K562 (cell line): ENCODE measurements at regions not wholly inside any gene's neighbourhood (a gene's known extent, or its start where the extent isn't known, plus 50 kb on each side); places are given as distances from the start of the nearest gene placed in this dataset.
"Not testable (repeated sequence)": the region's sequence is repeated elsewhere in the genome, so short reads cannot be mapped to it uniquely, and the experiment has no call there.

Experiments
- ATAC-seq: fragments of 200-7000 bp; cut with Tn5 transposase; 3 replicates; pipeline ENCODE4 v1.9.1; 2020; ENCODE audit warnings: moderate library complexity
- BruUV-seq: library from RNA; stranded (reverse); fragments of 400-500 nt; replicated peaks from 2 replicates; lab custom pipeline; 2021; lab: Mats Ljungman, UMichigan
- CTCF ChIA-PET: fragments of 300-600 bp; formaldehyde crosslinking; extraction: SDS; loops from one replicate; lab custom pipeline; 2021; ENCODE audit warnings: low intra/inter-chr PET ratio; lab: Yijun Ruan, JAX
- POLR2A ChIA-PET: fragments of 300-600, 350-650 bp; sonication (Branson Sonifier 250); formaldehyde crosslinking; extraction: SDS; loops from one replicate; lab custom pipeline; 2021; ENCODE audit warnings: antibody characterized with exemption, inconsistent platforms; lab: Yijun Ruan, JAX
- DNase-seq, 4 experiments: peaks; one replicate each; pipeline versions ENCODE4 v3.0.0 to v3.0.0-alpha.2; 2011 to 2018; ENCODE audit warnings: low spot score in 3 of 4, mixed read lengths in 3 of 4; ENCODE audit errors: extremely low read depth in 1 of 4
- FAIRE-seq: peaks from 2 replicates; lab custom pipeline; 2011; peaks lifted over from hg19 to GRCh38; lab: Jason Lieb, UNC
- H2AFZ ChIP-seq: 2 replicates; pipeline ENCODE4 v1.6.0; 2011; ENCODE audit warnings: low read depth, low read length, control low read depth, inconsistent platforms
- H3K27ac ChIP-seq: fragments of 200-600 bp; 3 replicates; pipeline ENCODE4 v1.8.0; 2011; ENCODE audit warnings: low read depth, mild to moderate bottlenecking, control low read depth, inconsistent platforms, low read length, moderate library complexity, mixed read lengths; ENCODE audit errors: extremely low read depth
- H3K27me3 ChIP-seq, 2 experiments: fragments of 300-600 bp in 1 of 2; 2 replicates in 1 of 2; 3 replicates in 1 of 2; pipeline versions ENCODE4 v1.6.0 to v1.8.0; 2011; ENCODE audit warnings: inconsistent platforms in 2 of 2, low read length in 2 of 2, mild to moderate bottlenecking in 1 of 2, mixed read lengths in 1 of 2, moderate library complexity in 1 of 2; ENCODE audit not compliant: control insufficient read depth in 2 of 2, insufficient read depth in 2 of 2
- H3K36me3 ChIP-seq: fragments of 300-600 bp; 3 replicates; pipeline ENCODE4 v1.8.0; 2011; ENCODE audit warnings: mild to moderate bottlenecking, low read length, inconsistent platforms; ENCODE audit not compliant: control insufficient read depth, insufficient read depth
- H3K4me1 ChIP-seq, 2 experiments: fragments of 200-600 bp in 1 of 2; replicated peaks in 1 of 2; 2 replicates in 1 of 2; 3 replicates in 1 of 2; pipeline versions ENCODE4 v1.5.1 to v1.8.0; 2011; ENCODE audit warnings: inconsistent platforms in 2 of 2, low read length in 2 of 2, mild to moderate bottlenecking in 1 of 2, mixed read lengths in 1 of 2, moderate library complexity in 1 of 2; ENCODE audit not compliant: control insufficient read depth in 2 of 2, insufficient read depth in 2 of 2
- H3K4me2 ChIP-seq: 2 replicates; pipeline ENCODE4 v1.6.1; 2011; ENCODE audit warnings: low read length, control low read depth, inconsistent platforms, mixed read lengths; ENCODE audit not compliant: insufficient read depth
- H3K4me3 ChIP-seq: fragments of 200-600 bp; sonication (generic), shearing (Covaris generic); 2 replicates; pipeline ENCODE4 v1.5.1; 2016; ENCODE audit warnings: control low read depth, inconsistent platforms
- H3K79me2 ChIP-seq: fragments of 200-600 bp; 3 replicates; pipeline ENCODE4 v1.8.0; 2011; ENCODE audit warnings: low read length, inconsistent platforms; ENCODE audit not compliant: control insufficient read depth, insufficient read depth
- H3K9ac ChIP-seq, 2 experiments: 2 replicates each; pipeline versions ENCODE4 v1.6.0 to v1.6.1; 2011; ENCODE audit warnings: low read depth in 2 of 2, low read length in 2 of 2, control low read depth in 1 of 2, inconsistent platforms in 1 of 2, mild to moderate bottlenecking in 1 of 2, mixed read lengths in 1 of 2; ENCODE audit not compliant: insufficient read depth in 1 of 2
- H3K9me1 ChIP-seq: one replicate; pipeline ENCODE4 v1.6.0; 2011; ENCODE audit warnings: inconsistent platforms, mild to moderate bottlenecking, low read length, moderate library complexity; ENCODE audit not compliant: control insufficient read depth, insufficient read depth
- H3K9me3 ChIP-seq: replicated peaks from 2 replicates; pipeline ENCODE4 v1.5.1; 2011; ENCODE audit warnings: low read depth, low read length, inconsistent platforms; ENCODE audit not compliant: control insufficient read depth, insufficient read depth
- H4K20me1 ChIP-seq: replicated peaks from 2 replicates; pipeline ENCODE4 v1.6.1; 2011; ENCODE audit warnings: low read length, inconsistent platforms, mixed read lengths; ENCODE audit not compliant: control insufficient read depth, insufficient read depth
- ARID1B ChIP-seq: fragments of 450-650 bp; IDR thresholded peaks from 2 replicates; pipeline ENCODE4 v1.6.1; 2016; ENCODE audit warnings: antibody characterized with exemption, mild to moderate bottlenecking, inconsistent platforms
- CBFA2T2 ChIP-seq: fragments of 450-650 bp; conservative IDR thresholded peaks from 2 replicates; pipeline ENCODE4 v1.6.1; 2017; ENCODE audit warnings: mild to moderate bottlenecking
- CBFA2T3 ChIP-seq: fragments of 450-650 bp; IDR thresholded peaks from 2 replicates; pipeline ENCODE4 v1.6.1; 2017
- CEBPB ChIP-seq: fragments of 450-650 bp; IDR thresholded peaks from 2 replicates; pipeline ENCODE4 v1.6.1; 2016; ENCODE audit warnings: missing genetic modification characterization, missing compliant biosample characterization
- ESRRA ChIP-seq: fragments of 450-650 bp; IDR thresholded peaks from 2 replicates; pipeline ENCODE4 v1.6.1; 2014; ENCODE audit warnings: low read depth, mild to moderate bottlenecking, moderate library complexity, borderline replicate concordance
- MEIS2 ChIP-seq: fragments of 450-650 bp; IDR thresholded peaks from 2 replicates; pipeline ENCODE4 v1.6.1; 2014; ENCODE audit warnings: mild to moderate bottlenecking; ENCODE audit not compliant: partially characterized antibody
- RCOR1 ChIP-seq, 2 experiments: IDR thresholded peaks; 2 replicates each; pipeline ENCODE4 v1.6.1; 2012; ENCODE audit warnings: low read depth in 2 of 2, low read length in 2 of 2, borderline replicate concordance in 1 of 2, improper control_type of control experiment in 1 of 2
- SMARCA4 ChIP-seq: fragments of 450-650 bp; IDR thresholded peaks from 2 replicates; pipeline ENCODE4 v1.6.1; 2016
- SMARCE1 ChIP-seq: fragments of 450-650 bp; IDR thresholded peaks from 2 replicates; pipeline ENCODE4 v1.7.1; 2016; ENCODE audit warnings: mild to moderate bottlenecking
- TAL1 ChIP-seq: fragments of 450-650 bp; IDR thresholded peaks from 2 replicates; pipeline ENCODE4 v1.6.1; 2016; ENCODE audit warnings: mild to moderate bottlenecking
- TCF3 ChIP-seq: sonication (generic); formaldehyde crosslinking; IDR thresholded peaks from 2 replicates; pipeline ENCODE4 v1.4.0; 2020; ENCODE audit warnings: mild to moderate bottlenecking, missing genetic modification reagents
- TEAD1 ChIP-seq, 2 experiments: fragments of 450-650 bp in 1 of 2; sonication (generic) in 1 of 2; formaldehyde crosslinking; IDR thresholded peaks; 2 replicates each; pipeline versions ENCODE4 v1.4.0 to v1.8.0; 2020 to 2022; ENCODE audit warnings: mild to moderate bottlenecking in 2 of 2, missing genetic modification reagents in 1 of 2
- TEAD4 ChIP-seq, 2 experiments: sonication (generic) in 1 of 2; formaldehyde crosslinking in 1 of 2; IDR thresholded peaks; 2 replicates each; pipeline versions ENCODE4 v1.6.1 to v1.8.0; 2012 to 2022; ENCODE audit warnings: borderline replicate concordance in 1 of 2, inconsistent platforms in 1 of 2, low read length in 1 of 2, mild to moderate bottlenecking in 1 of 2, missing genetic modification reagents in 1 of 2
- TRIM24 ChIP-seq, 2 experiments: fragments of 450-650 bp; IDR thresholded peaks; 2 replicates each; pipeline ENCODE4 v1.6.1; 2016
- ZNF766 ChIP-seq: fragments of 200-800 bp; sonication (Bioruptor generic); conservative IDR thresholded peaks from 2 replicates; pipeline ENCODE4 v1.6.1; 2016; ENCODE audit warnings: missing genetic modification characterization, missing compliant biosample characterization
- WGBS: fragments of 100-300 bp; shearing (Covaris generic); methylation state at CpG from one replicate; pipeline ENCODE4 v1.1.6; 2016; ENCODE audit warnings: low coverage, mixed read lengths; ENCODE audit not compliant: insufficient coverage; ENCODE audit errors: missing lambda C conversion rate; 5-methylcytosine and 5-hydroxymethylcytosine counted together
- in situ Hi-C: fragments of 300-500 bp; cut with MboI; formaldehyde crosslinking; loops from 4 replicates; pipeline ENCODE4 v1.15.0; 2018; ENCODE audit warnings: inconsistent platforms, mixed read lengths
- intact Hi-C: fragments of 100-400 bp; cut with micrococcal nuclease; formaldehyde crosslinking; loops from 2 replicates; pipeline ENCODE4 v1.14.2; 2022
- TF ChIP-seq, protein P1 (sequence below), 2 experiments: fragments of 450-650 bp; IDR thresholded peaks; 2 replicates each; pipeline ENCODE4 v1.6.1; 2016
- TF ChIP-seq, protein P2 (sequence below), 2 experiments: IDR thresholded peaks in 1 of 2; conservative IDR thresholded peaks in 1 of 2; 2 replicates each; pipeline ENCODE4 v1.6.1; 2016; ENCODE audit warnings: low read depth in 2 of 2, mild to moderate bottlenecking in 1 of 2, missing compliant biosample characterization in 1 of 2, missing genetic modification characterization in 1 of 2, moderate library complexity in 1 of 2

DNA sequence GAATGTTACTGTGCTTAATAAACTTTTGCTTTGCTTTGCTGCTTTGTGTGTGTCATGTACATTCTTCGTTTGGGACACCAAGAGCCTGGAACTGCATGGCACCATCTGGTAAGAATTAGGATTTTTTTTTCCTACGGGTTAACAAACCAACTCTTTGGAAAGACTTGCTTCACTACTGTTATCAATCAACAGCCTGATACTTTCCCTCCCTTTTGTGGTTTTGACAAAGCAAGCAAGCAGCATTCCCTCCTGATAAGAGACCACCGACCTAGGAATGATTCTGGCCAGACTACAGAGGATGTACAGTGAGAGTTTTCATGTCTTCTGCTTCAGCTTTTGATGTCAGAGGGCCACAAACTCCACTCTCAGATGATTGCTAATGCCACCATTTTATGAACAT, 237.5 kb downstream of the FAM72C start:
- H3K4me3 ChIP-seq; ATAC-seq; H3K79me2 ChIP-seq; H3K27ac ChIP-seq; H4K20me1 ChIP-seq; H3K9ac ChIP-seq; POLR2A ChIA-PET; DNase-seq; H3K9me1 ChIP-seq; H3K36me3 ChIP-seq; H3K9me3 ChIP-seq; H3K4me1 ChIP-seq; BruUV-seq; intact Hi-C loops; FAIRE-seq; H3K4me2 ChIP-seq; H3K27me3 ChIP-seq; CTCF ChIA-PET; in situ Hi-C loops; H2AFZ ChIP-seq; TF ChIP-seq TEAD4 (CRISPR knock-in tag; IDR thresholded peaks at IDR 0.05; ENCODE audit: borderline replicate concordance): not testable (repeated sequence)
- 0% methylated on average over 3 of the region's 3 CpGs for WGBS
- 0 out of 2 replicates have a peak, but pooled peaks have one; percentile 21 for TF ChIP-seq CEBPB (tag)
- TF ChIP-seq SMARCA4: peak; percentile 28; the same call in 1 of the 2 replicates
- peak; percentile 67 for TF ChIP-seq MEIS2
- TF ChIP-seq RCOR1 (IDR thresholded peaks at IDR 0.05; ENCODE audit: borderline replicate concordance in 1 of 2, low read depth in 2 of 2, low read length in 2 of 2): peak in 1 of 2 experiments; percentile 75; a peak in 2 of 4 replicates
- peak in 1 of 2 experiments; percentile 77; a peak in 2 of 4 replicates for TF ChIP-seq TEAD1 (CRISPR knock-in tag; IDR thresholded peaks at IDR 0.05)
- 0 out of 2 replicates have a peak, but pooled peaks have one; percentile 24 for TF ChIP-seq ZNF766 (CRISPR knock-in tag)
- TF ChIP-seq TRIM24 (IDR thresholded peaks at IDR 0.05): 0 out of 4 replicates have a peak, but pooled peaks of 1 of the 2 experiments have one; percentile 8
- peak; percentile 24; the same call in 1 of the 2 replicates for TF ChIP-seq CBFA2T2
- TF ChIP-seq ARID1B: peak; percentile 62; the same call in 1 of the 2 replicates
- TF ChIP-seq CBFA2T3: peak; percentile 52
- TF ChIP-seq, protein P1, sequence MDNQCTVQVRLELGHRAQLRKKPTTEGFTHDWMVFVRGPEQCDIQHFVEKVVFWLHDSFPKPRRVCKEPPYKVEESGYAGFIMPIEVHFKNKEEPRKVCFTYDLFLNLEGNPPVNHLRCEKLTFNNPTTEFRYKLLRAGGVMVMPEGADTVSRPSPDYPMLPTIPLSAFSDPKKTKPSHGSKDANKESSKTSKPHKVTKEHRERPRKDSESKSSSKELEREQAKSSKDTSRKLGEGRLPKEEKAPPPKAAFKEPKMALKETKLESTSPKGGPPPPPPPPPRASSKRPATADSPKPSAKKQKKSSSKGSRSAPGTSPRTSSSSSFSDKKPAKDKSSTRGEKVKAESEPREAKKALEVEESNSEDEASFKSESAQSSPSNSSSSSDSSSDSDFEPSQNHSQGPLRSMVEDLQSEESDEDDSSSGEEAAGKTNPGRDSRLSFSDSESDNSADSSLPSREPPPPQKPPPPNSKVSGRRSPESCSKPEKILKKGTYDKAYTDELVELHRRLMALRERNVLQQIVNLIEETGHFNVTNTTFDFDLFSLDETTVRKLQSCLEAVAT (IDR thresholded peaks at IDR 0.05): peak in 1 of 2 experiments; percentile 53; a peak in 1 of 4 replicates
- peak; percentile 32; the same call in 1 of the 2 replicates for TF ChIP-seq TAL1
- peak; percentile 36; the same call in 1 of the 2 replicates for TF ChIP-seq TEAD4 (IDR thresholded peaks at IDR 0.05; ENCODE audit: low read length)
- TF ChIP-seq SMARCE1: 0 out of 2 replicates have a peak, but pooled peaks have one; percentile 41
- TF ChIP-seq, protein P2, sequence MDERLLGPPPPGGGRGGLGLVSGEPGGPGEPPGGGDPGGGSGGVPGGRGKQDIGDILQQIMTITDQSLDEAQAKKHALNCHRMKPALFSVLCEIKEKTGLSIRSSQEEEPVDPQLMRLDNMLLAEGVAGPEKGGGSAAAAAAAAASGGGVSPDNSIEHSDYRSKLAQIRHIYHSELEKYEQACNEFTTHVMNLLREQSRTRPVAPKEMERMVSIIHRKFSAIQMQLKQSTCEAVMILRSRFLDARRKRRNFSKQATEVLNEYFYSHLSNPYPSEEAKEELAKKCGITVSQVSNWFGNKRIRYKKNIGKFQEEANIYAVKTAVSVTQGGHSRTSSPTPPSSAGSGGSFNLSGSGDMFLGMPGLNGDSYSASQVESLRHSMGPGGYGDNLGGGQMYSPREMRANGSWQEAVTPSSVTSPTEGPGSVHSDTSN (CRISPR knock-in tag; IDR thresholded peaks at IDR 0.05; ENCODE audit: low read depth): not testable (repeated sequence)
- TF ChIP-seq, protein P2 (tag; conservative IDR thresholded peaks at IDR 0.05; ENCODE audit: low read depth): 0 out of 2 replicates have a peak, but pooled peaks have one; percentile 9
- TF ChIP-seq ESRRA: peak; percentile 42; the same call in 1 of the 2 replicates
- TF ChIP-seq TCF3: peak; percentile 63
